CD4-positive, CD25-positive, alpha-beta regulatory T cell (primary cell): ENCODE measurements at regions not wholly inside any gene's neighbourhood (a gene's known extent, or its start where the extent isn't known, plus 50 kb on each side); places are given as distances from the start of the nearest gene placed in this dataset.

Source experiments
- ATAC-seq, 2 donors: fragments of 150-1000 bp; cut with Tn5 transposase; one replicate each; pipeline ENCODE4 v1.10.0; 2021; ENCODE audit warnings: low read depth in 2 of 2, moderate number of reproducible peaks in 2 of 2, moderate library complexity in 1 of 2
- DNase-seq, 3 donors: peaks; one replicate each; pipeline versions ENCODE4 v3.0.0 to v3.0.0-alpha.2; 2012 to 2022; ENCODE audit warnings: mixed read lengths in 1 of 3
- H3K27ac ChIP-seq: one replicate; pipeline ENCODE4 v1.7.0; 2013; ENCODE audit warnings: mild to moderate bottlenecking, low read length; ENCODE audit not compliant: insufficient read depth, poor library complexity, severe bottlenecking
- H3K27me3 ChIP-seq: one replicate; pipeline ENCODE4 v1.7.0; 2013; ENCODE audit warnings: low read length; ENCODE audit not compliant: control insufficient read depth, insufficient read depth
- H3K36me3 ChIP-seq: one replicate; pipeline ENCODE4 v1.7.0; 2013; ENCODE audit warnings: mild to moderate bottlenecking, low read length, moderate library complexity; ENCODE audit not compliant: control insufficient read depth, insufficient read depth
- H3K4me1 ChIP-seq: 2 replicates; pipeline ENCODE4 v1.7.0; 2013; ENCODE audit warnings: mild to moderate bottlenecking, low read length; ENCODE audit not compliant: insufficient read depth, control insufficient read depth, poor library complexity, severe bottlenecking
- H3K4me3 ChIP-seq: one replicate; pipeline ENCODE4 v1.7.0; 2013; ENCODE audit warnings: low read depth, mild to moderate bottlenecking, low read length, moderate library complexity
- H3K9me3 ChIP-seq, 2 experiments: 1 replicate in 1 of 2; 2 replicates in 1 of 2; pipeline ENCODE4 v1.7.0; 2013; ENCODE audit warnings: low read length in 2 of 2, mild to moderate bottlenecking in 1 of 2, moderate library complexity in 1 of 2; ENCODE audit not compliant: control insufficient read depth in 2 of 2
- H3K27ac Mint-ChIP-seq, 3 donors: one replicate each; pipeline ENCODE4 v1.8.0; 2020 to 2022; ENCODE audit warnings: mild to moderate bottlenecking in 3 of 3, mixed read lengths in 3 of 3, moderate library complexity in 2 of 3
- H3K27me3 Mint-ChIP-seq: one replicate; pipeline ENCODE4 v1.8.0; 2022; ENCODE audit warnings: mild to moderate bottlenecking, mixed read lengths
- H3K36me3 Mint-ChIP-seq: one replicate; pipeline ENCODE4 v1.8.0; 2020; ENCODE audit warnings: mixed read lengths
- H3K4me1 Mint-ChIP-seq, 4 donors: one replicate each; pipeline ENCODE4 v1.8.0; 2020 to 2022; ENCODE audit warnings: mixed read lengths in 4 of 4, mild to moderate bottlenecking in 1 of 4
- H3K4me3 Mint-ChIP-seq, 4 donors: one replicate each; pipeline ENCODE4 v1.8.0; 2020 to 2022; ENCODE audit warnings: mild to moderate bottlenecking in 4 of 4, mixed read lengths in 4 of 4, moderate library complexity in 3 of 4
- H3K9me3 Mint-ChIP-seq, 7 donors: one replicate each; pipeline ENCODE4 v1.8.0; 2020 to 2022; ENCODE audit warnings: mixed read lengths in 7 of 7, mild to moderate bottlenecking in 3 of 7, moderate library complexity in 2 of 7

DNA sequence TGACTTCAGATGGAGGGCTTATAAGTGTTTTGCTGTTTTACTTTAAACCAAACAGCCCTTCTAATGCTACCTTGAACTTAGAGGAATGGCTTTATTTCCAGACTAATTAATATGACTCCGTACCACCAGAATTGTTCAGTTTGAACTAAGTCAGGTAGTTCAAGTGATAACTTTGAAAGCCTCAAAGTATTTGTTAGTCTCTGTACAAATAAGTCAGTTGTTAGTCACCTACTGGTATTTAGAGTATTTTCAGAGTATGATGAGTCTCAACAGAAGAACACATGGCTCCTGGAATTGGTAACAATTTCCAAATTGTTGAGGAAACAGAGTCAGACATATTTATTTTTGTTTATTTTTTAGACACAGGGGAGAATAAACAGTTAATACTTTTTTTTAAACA lies 381.8 kb upstream of the NRXN1 start:
- Histone ChIP-seq H3K27me3 (no peaks in the 10 kb centered on the region), H3K27ac (no peak overlapping the region), H3K4me3 (no peak overlapping the region), H3K9me3 (peaks cover 0 to 15% of the 10 kb centered on the region in 2 experiments), H3K4me1 (no peaks in the 10 kb centered on the region), H3K36me3 (no peaks in the 10 kb centered on the region)
- Mint-ChIP-seq H3K4me3 (no peak overlapping the region), H3K9me3 (peaks cover 0 to 11% (median 2%) of the 10 kb centered on the region in 7 donors), H3K27me3 (no peaks in the 10 kb centered on the region), H3K4me1 (no peaks in the 10 kb centered on the region), H3K27ac (no peak overlapping the region), H3K36me3 (no peaks in the 10 kb centered on the region)
- ATAC-seq (no peak), DNase-seq (no peak)

DNA sequence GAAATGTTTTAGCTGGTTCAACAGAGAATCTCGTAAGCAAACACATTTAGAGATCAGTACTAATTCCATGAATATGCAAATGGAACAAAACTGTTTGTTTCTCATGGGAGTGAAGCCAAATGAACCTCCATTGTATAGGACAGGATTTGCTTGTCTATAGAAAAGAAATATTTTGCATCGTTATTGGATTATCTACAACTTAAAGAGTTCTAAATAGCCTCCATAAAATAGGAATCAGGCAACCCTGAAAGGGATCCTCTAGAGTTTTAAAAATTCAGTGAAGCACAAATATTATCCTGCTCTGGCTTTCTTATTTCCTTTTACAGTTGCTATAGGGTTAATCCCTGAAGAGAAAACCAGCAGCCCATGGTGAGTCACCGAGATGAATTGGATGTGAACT lies 378.4 kb upstream of the NRXN1 start:
- Mint-ChIP-seq H3K4me1 (no peaks in the 10 kb centered on the region), H3K27ac (no peak overlapping the region), H3K4me3 (no peak overlapping the region), H3K27me3 (no peaks in the 10 kb centered on the region), H3K36me3 (no peaks in the 10 kb centered on the region), H3K9me3 (peaks cover 1 to 13% (median 4%) of the 10 kb centered on the region in 7 donors)
- Histone ChIP-seq H3K27ac (no peak overlapping the region), H3K27me3 (no peaks in the 10 kb centered on the region), H3K9me3 (peaks cover 0 to 14% of the 10 kb centered on the region in 2 experiments), H3K4me1 (no peaks in the 10 kb centered on the region), H3K4me3 (no peak overlapping the region), H3K36me3 (no peaks in the 10 kb centered on the region)
- ATAC-seq = no peak
- DNase-seq = no peak

DNA sequence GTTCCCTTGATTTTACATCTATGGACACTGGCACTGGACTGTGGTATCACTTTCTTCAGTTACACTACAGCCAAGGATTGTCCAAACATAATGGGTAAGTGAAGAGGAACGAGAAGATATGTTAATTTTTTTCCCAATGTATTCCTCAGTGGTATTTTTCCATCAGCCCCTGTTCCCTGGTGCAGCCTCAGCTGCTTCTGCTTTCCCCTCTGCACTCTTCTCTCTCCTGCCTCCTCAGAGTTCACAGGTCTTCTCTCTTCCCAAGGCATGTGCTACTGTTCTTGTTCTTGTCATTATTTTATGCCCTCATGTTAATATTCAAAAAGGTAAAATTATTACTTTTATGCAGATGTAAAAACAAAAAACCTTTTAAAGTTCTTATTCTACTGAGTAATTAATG lies 378.0 kb upstream of the NRXN1 start:
- no peaks in the 10 kb centered on the region for H3K4me1 Mint-ChIP-seq
- no peaks in the 10 kb centered on the region for H3K36me3 ChIP-seq
- ATAC-seq (no peak), DNase-seq (no peak)
- H3K4me1 ChIP-seq = no peaks in the 10 kb centered on the region
- no peak overlapping the region for H3K27ac Mint-ChIP-seq
- H3K36me3 Mint-ChIP-seq = no peaks in the 10 kb centered on the region
- H3K9me3 ChIP-seq = peaks cover 0 to 10% of the 10 kb centered on the region in 2 experiments
- peaks cover 0 to 11% (median 4%) of the 10 kb centered on the region in 7 donors for H3K9me3 Mint-ChIP-seq
- no peak overlapping the region for H3K4me3 ChIP-seq
- no peaks in the 10 kb centered on the region for H3K27me3 Mint-ChIP-seq
- H3K27ac ChIP-seq = no peak overlapping the region
- no peak overlapping the region for H3K4me3 Mint-ChIP-seq
- H3K27me3 ChIP-seq = no peaks in the 10 kb centered on the region

DNA sequence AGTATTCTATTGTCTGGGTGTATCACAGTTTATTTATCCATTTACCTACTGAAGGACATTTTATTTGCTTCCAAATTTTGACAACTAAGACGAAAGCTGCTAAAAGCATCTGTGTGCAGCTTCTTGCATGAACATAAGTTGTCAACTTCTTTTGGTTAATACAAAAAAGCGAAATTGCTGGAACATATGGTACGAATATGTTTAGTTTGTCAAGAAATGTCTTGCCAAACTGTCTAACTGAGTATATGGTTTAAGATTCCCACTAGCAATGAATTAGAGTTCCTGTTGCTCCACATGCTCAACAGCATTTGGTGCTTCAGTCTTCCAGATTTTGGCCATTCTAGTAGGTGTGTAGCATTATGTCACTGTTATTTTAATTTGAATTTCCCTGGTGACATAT lies 372.3 kb upstream of the NRXN1 start:
- H3K27ac Mint-ChIP-seq = no peak overlapping the region
- H3K4me3 ChIP-seq = no peak overlapping the region
- no peak for ATAC-seq
- no peak overlapping the region for H3K4me3 Mint-ChIP-seq
- no peak for DNase-seq
- no peaks in the 10 kb centered on the region for H3K27me3 Mint-ChIP-seq
- H3K4me1 Mint-ChIP-seq = no peaks in the 10 kb centered on the region
- no peaks in the 10 kb centered on the region for H3K4me1 ChIP-seq
- H3K27ac ChIP-seq = no peak overlapping the region
- peaks cover 1 to 30% (median 7%) of the 10 kb centered on the region in 7 donors for H3K9me3 Mint-ChIP-seq
- no peaks in the 10 kb centered on the region for H3K36me3 Mint-ChIP-seq
- no peaks in the 10 kb centered on the region for H3K36me3 ChIP-seq
- H3K27me3 ChIP-seq = no peaks in the 10 kb centered on the region
- peaks cover 3 to 4% of the 10 kb centered on the region in 2 experiments for H3K9me3 ChIP-seq

DNA sequence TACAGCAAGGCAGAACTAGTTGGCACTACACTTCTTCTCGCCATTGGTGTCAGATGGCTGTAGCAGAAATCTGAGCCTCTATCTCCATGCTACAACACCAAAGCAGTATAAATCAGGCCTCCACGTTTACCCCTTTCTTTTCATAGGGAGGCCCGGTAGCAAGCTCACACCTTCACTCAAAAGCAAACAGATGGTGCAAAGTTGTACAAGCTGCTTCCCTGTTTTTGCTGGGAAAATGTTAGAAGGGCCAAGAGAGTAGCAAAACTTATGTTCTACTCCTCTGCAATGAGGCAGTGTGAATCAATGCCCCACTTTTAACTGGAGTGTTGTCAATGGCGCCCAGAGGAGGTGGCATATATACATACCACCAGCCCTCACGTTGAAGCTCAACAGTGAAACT lies 369.6 kb upstream of the NRXN1 start:
- H3K36me3 Mint-ChIP-seq = no peaks in the 10 kb centered on the region
- H3K27ac Mint-ChIP-seq = no peak overlapping the region
- no peaks in the 10 kb centered on the region for H3K36me3 ChIP-seq
- no peaks in the 10 kb centered on the region for H3K27me3 ChIP-seq
- H3K27me3 Mint-ChIP-seq = no peaks in the 10 kb centered on the region
- H3K9me3 ChIP-seq = peaks cover 3 to 4% of the 10 kb centered on the region in 2 experiments
- ATAC-seq (no peak), DNase-seq (no peak)
- no peak overlapping the region for H3K4me3 ChIP-seq
- no peak overlapping the region for H3K4me3 Mint-ChIP-seq
- H3K4me1 Mint-ChIP-seq = no peaks in the 10 kb centered on the region
- H3K27ac ChIP-seq = no peak overlapping the region
- H3K4me1 ChIP-seq = no peaks in the 10 kb centered on the region
- peaks cover 0 to 32% (median 7%) of the 10 kb centered on the region in 7 donors for H3K9me3 Mint-ChIP-seq

DNA sequence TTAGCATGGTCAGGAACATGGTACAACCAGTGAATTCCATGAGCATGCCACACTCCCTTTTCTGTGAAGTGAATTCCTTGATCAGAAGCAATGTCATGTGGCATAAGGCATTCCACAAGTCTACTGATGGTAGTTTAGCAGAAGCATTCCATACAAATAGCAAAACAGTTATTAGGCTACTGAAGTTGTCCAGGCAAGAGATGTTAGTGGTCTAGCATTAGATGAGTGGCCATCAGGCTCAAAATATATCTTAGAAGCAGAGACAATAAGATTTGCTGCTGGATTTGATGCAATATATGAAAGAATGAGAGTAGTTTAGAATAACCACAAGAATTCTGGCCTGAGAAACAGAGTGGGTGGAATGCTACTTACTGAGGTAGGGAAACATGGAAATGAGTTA lies 355.3 kb upstream of the NRXN1 start:
- H3K4me3 ChIP-seq = no peak overlapping the region
- Mint-ChIP-seq H3K4me3 (no peak overlapping the region), H3K4me1 (no peaks in the 10 kb centered on the region), H3K27me3 (no peaks in the 10 kb centered on the region), H3K27ac (no peak overlapping the region), H3K9me3 (peaks cover 3 to 18% (median 5%) of the 10 kb centered on the region in 7 donors), H3K36me3 (no peaks in the 10 kb centered on the region)
- H3K27me3 ChIP-seq = no peaks in the 10 kb centered on the region
- H3K9me3 ChIP-seq = peaks cover 0 to 5% of the 10 kb centered on the region in 2 experiments
- H3K36me3 ChIP-seq = no peaks in the 10 kb centered on the region
- H3K27ac ChIP-seq = no peak overlapping the region
- DNase-seq = no peak
- H3K4me1 ChIP-seq = no peaks in the 10 kb centered on the region
- ATAC-seq = no peak

DNA sequence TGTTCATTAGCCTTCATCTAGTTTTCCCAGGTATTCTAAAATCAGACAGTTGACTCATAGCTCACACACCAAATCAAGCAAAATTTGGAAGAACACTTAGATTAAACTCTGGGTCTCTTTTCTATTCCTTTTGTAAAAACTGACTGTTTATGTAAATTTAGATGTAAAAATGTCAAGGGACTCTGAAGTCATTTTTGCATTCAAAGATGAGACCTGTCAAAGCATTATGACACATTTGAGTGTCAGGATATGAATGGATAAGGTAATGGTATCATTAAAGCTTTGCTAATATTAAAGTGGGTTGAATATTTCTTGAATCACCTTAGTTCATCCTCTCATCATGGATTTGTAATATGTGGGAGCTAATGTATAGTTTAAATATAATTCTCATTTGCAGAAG lies 348.1 kb upstream of the NRXN1 start:
- H3K9me3 ChIP-seq = peaks cover 0 to 2% of the 10 kb centered on the region in 2 experiments
- Mint-ChIP-seq H3K9me3 (peaks cover 0 to 14% (median 5%) of the 10 kb centered on the region in 7 donors), H3K4me1 (no peaks in the 10 kb centered on the region), H3K36me3 (no peaks in the 10 kb centered on the region), H3K27me3 (no peaks in the 10 kb centered on the region), H3K4me3 (no peak overlapping the region), H3K27ac (no peak overlapping the region)
- ATAC-seq (no peak), DNase-seq (no peak)
- no peaks in the 10 kb centered on the region for H3K27me3 ChIP-seq
- H3K36me3 ChIP-seq = no peaks in the 10 kb centered on the region
- H3K27ac ChIP-seq = no peak overlapping the region
- H3K4me1 ChIP-seq = no peaks in the 10 kb centered on the region
- H3K4me3 ChIP-seq = no peak overlapping the region

DNA sequence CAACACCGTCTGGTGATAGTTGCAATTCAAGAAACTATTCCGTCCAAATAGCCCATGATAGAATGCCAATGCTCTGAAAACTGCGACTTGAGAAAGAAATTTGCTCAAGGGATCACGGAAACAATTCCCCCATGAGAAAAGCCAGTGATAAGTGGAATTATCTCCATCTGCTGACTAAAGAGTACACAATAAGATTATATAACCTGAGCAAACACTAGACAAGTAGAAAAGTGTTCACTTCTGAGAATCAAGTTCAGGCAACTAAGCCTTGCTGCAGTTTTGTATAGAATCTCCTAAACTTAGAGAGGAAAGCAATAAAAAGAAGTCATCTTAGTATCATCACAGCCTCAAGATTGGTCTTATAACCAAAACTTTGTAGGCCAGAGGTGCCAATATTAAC lies 336.3 kb upstream of the NRXN1 start:
- no peaks in the 10 kb centered on the region for H3K36me3 Mint-ChIP-seq
- H3K27ac ChIP-seq = no peak overlapping the region
- H3K4me1 ChIP-seq = no peaks in the 10 kb centered on the region
- no peaks in the 10 kb centered on the region for H3K27me3 ChIP-seq
- no peak overlapping the region for H3K27ac Mint-ChIP-seq
- no peaks in the 10 kb centered on the region for H3K36me3 ChIP-seq
- DNase-seq (no peak), ATAC-seq (no peak)
- peaks cover 0 to 1% of the 10 kb centered on the region in 2 experiments for H3K9me3 ChIP-seq
- peaks cover 0 to 15% (median 8%) of the 10 kb centered on the region in 7 donors for H3K9me3 Mint-ChIP-seq
- no peak overlapping the region for H3K4me3 Mint-ChIP-seq
- no peaks in the 10 kb centered on the region for H3K4me1 Mint-ChIP-seq
- no peak overlapping the region for H3K4me3 ChIP-seq
- H3K27me3 Mint-ChIP-seq = no peaks in the 10 kb centered on the region
